Naive B cell (primary cell): ENCODE measurements at regions not wholly inside any gene's neighbourhood (a gene's known extent, or its start where the extent isn't known, plus 50 kb on each side); places are given as distances from the start of the nearest gene placed in this dataset.

Experiments used
- ATAC-seq, 2 donors: fragments of 150-1000 bp; cut with Tn5 transposase; 2 replicates each; pipeline ENCODE4 v1.10.0; 2021; ENCODE audit warnings: low read depth in 2 of 2, mild to moderate bottlenecking in 2 of 2, moderate library complexity in 2 of 2
- DNase-seq: peaks from one replicate; pipeline ENCODE4 v3.0.0; 2022
- H3K27ac Mint-ChIP-seq, 6 donors: one replicate each; pipeline ENCODE4 v1.8.0; 2020 to 2022; ENCODE audit warnings: mild to moderate bottlenecking in 6 of 6, mixed read lengths in 6 of 6, moderate library complexity in 5 of 6, inconsistent platforms in 2 of 6
- H3K27me3 Mint-ChIP-seq, 3 donors: one replicate each; pipeline ENCODE4 v1.8.0; 2021 to 2022; ENCODE audit warnings: mixed read lengths in 3 of 3, mild to moderate bottlenecking in 1 of 3
- H3K36me3 Mint-ChIP-seq, 2 donors: one replicate each; pipeline ENCODE4 v1.8.0; 2020 to 2022; ENCODE audit warnings: mixed read lengths in 2 of 2, inconsistent platforms in 1 of 2, mild to moderate bottlenecking in 1 of 2
- H3K4me1 Mint-ChIP-seq, 3 donors: one replicate each; pipeline ENCODE4 v1.8.0; 2020 to 2022; ENCODE audit warnings: mixed read lengths in 3 of 3, inconsistent platforms in 1 of 3, mild to moderate bottlenecking in 1 of 3, moderate library complexity in 1 of 3
- H3K4me3 Mint-ChIP-seq, 8 donors: one replicate each; pipeline ENCODE4 v1.8.0; 2020 to 2022; ENCODE audit warnings: mild to moderate bottlenecking in 8 of 8, mixed read lengths in 8 of 8, moderate library complexity in 8 of 8, inconsistent platforms in 2 of 8
- H3K9me3 Mint-ChIP-seq, 7 donors: one replicate each; pipeline ENCODE4 v1.8.0; 2020 to 2022; ENCODE audit warnings: mixed read lengths in 7 of 7, mild to moderate bottlenecking in 5 of 7, inconsistent platforms in 2 of 7, moderate library complexity in 1 of 7

- no peak overlapping the region for H3K4me3 Mint-ChIP-seq
- no peaks in the 10 kb centered on the region for H3K4me1 Mint-ChIP-seq
- DNase-seq (no peak), ATAC-seq (no peak)
- no peaks in the 10 kb centered on the region for H3K9me3 Mint-ChIP-seq
- H3K36me3 Mint-ChIP-seq: no peaks in the 10 kb centered on the region
- H3K27me3 Mint-ChIP-seq: no peaks in the 10 kb centered on the region
- H3K27ac Mint-ChIP-seq: no peak overlapping the region
Measured at GRCh38 chr12:63064080-63064479, 86.9 kb downstream of the AVPR1A start.

GRCh38 chr12:63056649-63057048, 94.4 kb downstream of the AVPR1A start:
- Mint-ChIP-seq H3K27ac (no peak overlapping the region), H3K4me1 (no peaks in the 10 kb centered on the region), H3K36me3 (no peaks in the 10 kb centered on the region), H3K9me3 (peaks cover 0 to 7% (median 2%) of the 10 kb centered on the region in 7 donors), H3K27me3 (no peaks in the 10 kb centered on the region), H3K4me3 (no peak overlapping the region)
- DNase-seq (no peak), ATAC-seq (no peak)

GRCh38 chr12:63052696-63053095, 98.3 kb downstream of the AVPR1A start:
- Mint-ChIP-seq H3K4me3 (no peak overlapping the region), H3K9me3 (peaks cover 0 to 8% (median 3%) of the 10 kb centered on the region in 7 donors), H3K27me3 (peaks cover 0 to 9% (median 0%) of the 10 kb centered on the region in 3 donors), H3K27ac (no peak overlapping the region), H3K4me1 (no peaks in the 10 kb centered on the region), H3K36me3 (no peaks in the 10 kb centered on the region)
- DNase-seq (no peak), ATAC-seq (no peak)

- H3K27ac Mint-ChIP-seq: no peak overlapping the region
- H3K27me3 Mint-ChIP-seq: peaks cover 0 to 9% (median 0%) of the 10 kb centered on the region in 3 donors
- ATAC-seq (no peak), DNase-seq (no peak)
- H3K36me3 Mint-ChIP-seq: no peaks in the 10 kb centered on the region
- no peaks in the 10 kb centered on the region for H3K4me1 Mint-ChIP-seq
- peaks cover 0 to 4% (median 0%) of the 10 kb centered on the region in 7 donors for H3K9me3 Mint-ChIP-seq
- H3K4me3 Mint-ChIP-seq: no peak overlapping the region
Measured at GRCh38 chr12:63047146-63047545, 103.9 kb downstream of the AVPR1A start.

GRCh38 chr12:63045020-63045860, 105.8 kb downstream of the AVPR1A start:
- ATAC-seq (no peak), DNase-seq (no peak)
- H3K27ac Mint-ChIP-seq: no peak overlapping the region
- no peaks in the 10 kb centered on the region for H3K36me3 Mint-ChIP-seq
- no peak overlapping the region for H3K4me3 Mint-ChIP-seq
- no peaks in the 10 kb centered on the region for H3K4me1 Mint-ChIP-seq
- peaks cover 0 to 4% (median 0%) of the 10 kb centered on the region in 7 donors for H3K9me3 Mint-ChIP-seq
- H3K27me3 Mint-ChIP-seq: peaks cover 0 to 9% (median 0%) of the 10 kb centered on the region in 3 donors

- Mint-ChIP-seq H3K4me3 (no peak overlapping the region), H3K36me3 (no peaks in the 10 kb centered on the region), H3K27ac (no peak overlapping the region), H3K27me3 (peaks cover 0 to 5% (median under 1%) of the 10 kb centered on the region in 3 donors), H3K9me3 (no peaks in the 10 kb centered on the region), H3K4me1 (no peaks in the 10 kb centered on the region)
- no peak for ATAC-seq
- no peak for DNase-seq
Measured at GRCh38 chr12:63042646-63043045, 107.7 kb upstream of the PPM1H start.

- H3K4me3 Mint-ChIP-seq: no peak overlapping the region
- H3K4me1 Mint-ChIP-seq: no peaks in the 10 kb centered on the region
- H3K27ac Mint-ChIP-seq: no peak overlapping the region
- H3K36me3 Mint-ChIP-seq: no peaks in the 10 kb centered on the region
- DNase-seq (no peak), ATAC-seq (no peak)
- H3K9me3 Mint-ChIP-seq: no peaks in the 10 kb centered on the region
- H3K27me3 Mint-ChIP-seq: peaks cover 5 to 8% (median 6%) of the 10 kb centered on the region in 3 donors
Measured at GRCh38 chr12:63041601-63042000, 106.7 kb upstream of the PPM1H start.

DNA sequence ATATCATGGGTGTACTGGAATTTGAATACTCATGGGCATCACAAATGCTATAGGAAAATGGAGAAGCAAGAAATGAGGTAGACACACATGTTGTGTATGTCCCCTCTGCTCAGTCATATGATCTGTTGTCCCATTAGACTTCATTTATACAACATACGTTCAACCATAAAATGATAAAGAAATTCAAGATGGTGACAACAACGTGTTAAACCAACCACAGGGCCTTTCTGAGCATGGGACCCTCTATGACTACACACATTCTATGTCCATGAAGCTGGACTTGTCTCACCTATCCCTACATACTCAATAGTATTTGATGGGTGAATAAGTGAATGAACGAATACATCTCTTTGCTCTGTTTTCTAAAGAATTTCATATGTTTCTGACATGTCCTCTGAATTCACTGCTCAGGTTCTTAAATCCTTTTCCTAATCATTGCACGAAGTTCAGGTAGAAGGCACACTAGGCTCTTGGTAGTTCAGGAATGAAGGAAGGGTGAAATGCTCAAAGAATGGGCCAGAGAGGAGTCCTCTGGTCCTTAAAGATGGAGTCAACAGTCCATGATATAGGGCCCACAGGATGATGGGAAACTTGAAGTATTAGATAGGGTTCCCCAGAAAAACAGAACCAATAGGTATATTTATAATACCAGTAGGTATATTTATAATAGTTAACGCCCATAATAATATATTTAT, 105.7 kb upstream of the PPM1H start:
- Mint-ChIP-seq H3K9me3 (no peaks in the 10 kb centered on the region), H3K4me1 (no peaks in the 10 kb centered on the region), H3K27me3 (peaks cover 5 to 8% (median 6%) of the 10 kb centered on the region in 3 donors), H3K4me3 (no peak overlapping the region), H3K36me3 (no peaks in the 10 kb centered on the region), H3K27ac (no peak overlapping the region)
- ATAC-seq (no peak), DNase-seq (no peak)

DNA sequence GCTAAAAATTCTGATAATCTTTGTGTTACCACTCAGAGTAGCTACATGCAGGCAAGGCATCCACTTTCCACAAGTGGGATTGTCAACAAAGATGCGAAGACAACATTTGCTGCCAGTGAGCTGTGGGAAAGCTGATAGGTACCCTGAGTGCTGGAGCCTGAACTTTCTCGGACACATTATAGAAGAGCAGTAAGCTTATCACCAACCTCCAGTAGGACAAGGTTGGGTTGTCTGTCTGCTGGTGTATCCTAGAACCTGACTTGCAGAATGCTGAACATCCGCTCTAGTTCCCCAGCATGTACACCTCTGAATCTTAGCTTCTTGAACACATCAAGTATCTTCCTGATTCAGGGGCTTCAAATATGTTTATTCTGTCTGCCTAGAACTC, 103.8 kb upstream of the PPM1H start:
- no peak overlapping the region for H3K27ac Mint-ChIP-seq
- DNase-seq (no peak), ATAC-seq (no peak)
- peaks cover 5 to 8% (median 6%) of the 10 kb centered on the region in 3 donors for H3K27me3 Mint-ChIP-seq
- H3K36me3 Mint-ChIP-seq: no peaks in the 10 kb centered on the region
- H3K4me1 Mint-ChIP-seq: no peaks in the 10 kb centered on the region
- no peaks in the 10 kb centered on the region for H3K9me3 Mint-ChIP-seq
- no peak overlapping the region for H3K4me3 Mint-ChIP-seq

- no peak for DNase-seq
- Mint-ChIP-seq H3K27me3 (peaks cover 5 to 9% (median 8%) of the 10 kb centered on the region in 3 donors), H3K27ac (no peak overlapping the region), H3K36me3 (no peaks in the 10 kb centered on the region), H3K4me1 (no peaks in the 10 kb centered on the region), H3K9me3 (peaks cover 0 to 3% (median 0%) of the 10 kb centered on the region in 7 donors), H3K4me3 (no peak overlapping the region)
- no peak for ATAC-seq
Measured at GRCh38 chr12:63037746-63038712, 103.1 kb upstream of the PPM1H start.

DNA sequence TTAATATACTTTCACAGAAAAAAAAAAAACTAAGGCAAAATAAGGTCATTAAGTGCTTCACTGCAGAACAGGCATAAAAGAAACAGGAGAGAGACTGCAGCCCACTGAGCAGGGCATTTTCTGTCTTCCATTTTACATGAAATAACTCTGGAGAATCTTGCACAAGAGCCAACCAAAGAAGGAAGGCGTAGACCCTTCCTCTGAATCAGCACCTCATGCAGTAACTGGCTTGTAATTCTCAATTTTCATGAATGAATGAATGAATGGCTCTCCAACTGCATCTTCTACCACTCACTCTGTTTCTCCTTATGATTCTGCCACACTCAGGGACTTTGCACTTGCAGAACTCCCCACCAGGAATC, 102.0 kb upstream of the PPM1H start:
- Mint-ChIP-seq H3K27ac (no peak overlapping the region), H3K36me3 (no peaks in the 10 kb centered on the region), H3K4me1 (no peaks in the 10 kb centered on the region), H3K27me3 (peaks cover 5 to 11% (median 8%) of the 10 kb centered on the region in 3 donors), H3K9me3 (peaks cover 0 to 3% (median 0%) of the 10 kb centered on the region in 7 donors), H3K4me3 (no peak overlapping the region)
- no peak for ATAC-seq
- no peak for DNase-seq

GRCh38 chr12:63036216-63036973, 101.4 kb upstream of the PPM1H start:
- Mint-ChIP-seq H3K27me3 (peaks cover 5 to 11% (median 8%) of the 10 kb centered on the region in 3 donors), H3K4me3 (no peak overlapping the region)
- ATAC-seq: no peak

GRCh38 chr12:63034601-63035000, 99.7 kb upstream of the PPM1H start:
- no peak overlapping the region for H3K27ac Mint-ChIP-seq
- peaks cover 0 to 3% (median 1%) of the 10 kb centered on the region in 7 donors for H3K9me3 Mint-ChIP-seq
- no peaks in the 10 kb centered on the region for H3K4me1 Mint-ChIP-seq
- H3K27me3 Mint-ChIP-seq: peaks cover 5 to 11% (median 8%) of the 10 kb centered on the region in 3 donors
- no peak overlapping the region for H3K4me3 Mint-ChIP-seq
- ATAC-seq (no peak), DNase-seq (no peak)
- H3K36me3 Mint-ChIP-seq: no peaks in the 10 kb centered on the region

More at GRCh38 chr12:63036216-63036973, 101.4 kb upstream of the PPM1H start:
- H3K27ac Mint-ChIP-seq: no peak overlapping the region
- H3K36me3 Mint-ChIP-seq: no peaks in the 10 kb centered on the region
- no peak for DNase-seq
- H3K4me1 Mint-ChIP-seq: no peaks in the 10 kb centered on the region
- H3K9me3 Mint-ChIP-seq: peaks cover 0 to 3% (median 0%) of the 10 kb centered on the region in 7 donors
